HG03342 (cell line): ENCODE measurements at regions not wholly inside any gene's neighbourhood (a gene's known extent, or its start where the extent isn't known, plus 50 kb on each side); places are given as distances from the start of the nearest gene placed in this dataset.
"Not testable (repeated sequence)": the region's sequence is repeated elsewhere in the genome, so short reads cannot be mapped to it uniquely, and the experiment has no call there.

ENCODE experiments used
- ATAC-seq: cut with Tn5 transposase; IDR thresholded peaks from one replicate; pipeline ENCODE4 v1.9.1; 2021; ENCODE audit warnings: mild to moderate bottlenecking, moderate library complexity; ENCODE audit not compliant: unreplicated experiment

DNA sequence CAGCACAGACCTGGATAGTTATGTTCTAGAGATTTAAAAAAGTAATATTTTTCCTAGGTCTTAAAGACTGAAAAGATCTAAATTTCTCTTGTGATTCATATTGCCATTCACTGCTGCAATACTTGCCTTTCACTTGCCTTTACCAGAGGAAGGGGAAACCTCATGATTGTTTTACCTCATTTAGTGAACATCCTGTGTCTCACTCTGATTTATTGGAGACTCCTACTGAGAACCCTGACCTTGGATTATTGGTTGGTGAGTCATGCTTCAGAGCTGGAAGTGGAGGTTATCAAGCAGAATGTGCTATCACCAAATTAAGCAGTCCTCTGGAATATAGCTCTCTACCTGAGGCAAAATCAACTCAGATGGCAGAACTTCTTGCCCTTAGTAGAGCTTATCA is 500.5 kb downstream of the TSN start:
- ATAC-seq: no peak

DNA sequence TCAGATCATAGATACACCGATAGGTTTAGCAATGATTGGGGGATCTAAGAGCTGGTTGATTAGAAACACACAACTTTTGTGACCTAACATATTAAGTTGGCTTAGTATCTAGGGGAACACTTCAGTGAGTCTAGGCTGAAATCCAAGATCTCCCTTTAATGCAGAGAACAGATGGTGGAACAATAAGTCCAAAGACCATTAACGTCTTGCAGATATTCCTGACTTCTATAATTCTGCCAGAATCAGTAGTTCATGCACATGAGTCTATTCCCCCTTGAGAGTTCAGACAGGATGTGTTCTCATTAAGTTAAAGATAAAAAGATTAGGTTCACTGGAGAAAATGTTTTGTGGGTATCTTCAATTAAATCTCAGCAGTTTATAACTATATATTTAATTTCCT is 506.5 kb downstream of the TSN start:
- ATAC-seq: no peak

DNA sequence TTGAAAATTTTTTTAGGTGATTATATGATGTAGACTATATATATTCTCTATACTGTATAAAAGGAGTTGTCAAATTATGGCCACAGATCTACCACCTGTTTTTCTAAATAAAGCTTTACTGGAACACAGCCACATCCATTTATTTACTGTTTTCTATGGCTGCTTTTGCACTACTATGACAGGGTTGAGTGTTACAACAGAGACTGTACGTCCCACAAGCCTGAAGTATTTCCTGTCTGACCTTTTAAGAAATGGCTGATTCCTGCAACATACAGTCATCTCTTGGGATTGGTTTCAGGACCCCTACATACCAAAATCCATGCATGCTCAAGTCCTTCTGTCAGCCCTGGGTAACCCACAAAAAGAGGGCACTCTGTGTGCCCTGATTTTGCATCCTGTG is 508.3 kb downstream of the TSN start:
- no peak for ATAC-seq

DNA sequence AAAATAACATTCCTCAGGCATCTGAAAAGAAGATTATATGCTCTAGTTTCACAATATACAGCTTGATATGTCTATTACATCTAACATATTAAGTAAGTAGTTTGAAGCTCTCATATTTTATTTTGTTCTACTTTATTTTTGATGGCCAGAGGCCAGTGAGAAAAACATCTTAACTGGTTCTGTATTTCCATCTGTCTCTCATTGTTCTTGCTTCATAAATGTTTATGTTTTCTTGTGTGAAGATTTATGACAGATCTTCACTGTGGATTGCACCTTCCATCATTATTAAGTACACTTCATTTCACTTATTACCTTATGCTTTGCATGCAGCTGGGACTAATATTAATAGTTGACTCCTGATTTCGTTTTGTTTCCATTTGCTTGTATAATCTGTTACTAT is 511.2 kb downstream of the TSN start:
- no peak for ATAC-seq

DNA sequence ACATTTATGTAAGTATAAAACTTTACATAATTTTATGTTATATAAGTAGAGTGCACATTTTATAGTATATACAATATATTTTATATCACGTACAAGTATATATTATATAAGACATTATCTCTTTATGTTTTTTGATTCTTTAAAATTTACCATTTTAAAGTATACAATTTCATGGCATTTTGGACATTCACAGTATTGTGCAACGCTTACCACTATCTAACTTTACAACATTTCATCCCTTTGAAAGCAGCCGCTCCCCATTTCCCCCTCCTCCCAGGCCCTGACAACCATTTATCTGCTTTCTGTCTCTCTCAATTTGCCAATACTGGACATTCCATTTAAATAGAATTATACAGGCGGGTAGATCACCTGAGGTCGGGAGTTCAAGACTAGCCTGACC is 512.5 kb downstream of the TSN start:
- ATAC-seq: no peak

DNA sequence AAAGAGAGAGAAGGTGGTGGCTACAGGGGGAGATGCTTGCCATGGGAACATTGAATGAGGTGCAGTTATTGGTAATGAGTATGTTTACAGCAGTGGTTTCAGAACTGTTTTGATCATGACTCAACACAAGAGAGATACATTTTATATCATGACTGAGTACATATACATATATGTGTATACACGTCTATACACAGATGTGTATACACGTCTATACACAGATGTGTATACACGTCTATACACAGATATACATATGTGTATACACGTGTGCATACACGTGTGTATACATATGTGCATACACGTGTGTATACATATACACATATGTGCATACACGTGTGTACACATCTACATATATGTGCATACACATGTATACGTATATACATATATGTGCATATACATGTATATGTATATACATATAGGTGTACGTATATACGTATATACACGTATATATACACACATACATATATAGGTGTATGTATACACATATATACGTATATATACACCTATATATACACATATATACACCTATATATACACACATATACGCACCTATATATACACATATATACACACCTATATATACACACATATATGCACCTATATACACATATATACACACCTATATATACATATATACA is 518.5 kb downstream of the TSN start:
- no peak for ATAC-seq

DNA sequence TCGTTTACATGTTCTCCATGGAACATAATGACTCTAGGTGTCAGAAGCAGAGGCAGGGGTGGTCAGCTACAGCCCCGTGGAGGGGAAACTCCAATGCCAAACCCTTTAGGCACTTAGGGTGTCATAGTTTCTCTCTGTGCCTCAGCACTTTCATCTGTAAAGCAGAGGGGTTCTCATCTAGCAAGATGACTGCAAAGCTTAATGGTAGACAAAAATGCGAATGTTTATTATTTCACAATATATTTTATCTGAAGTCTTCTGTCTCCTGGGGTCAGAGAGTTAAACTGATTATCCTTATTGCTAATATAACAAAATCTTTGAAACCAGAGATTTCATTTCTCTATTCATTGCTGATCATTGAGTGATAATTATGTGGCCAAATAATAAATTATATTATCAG is 522.5 kb downstream of the TSN start:
- no peak for ATAC-seq

DNA sequence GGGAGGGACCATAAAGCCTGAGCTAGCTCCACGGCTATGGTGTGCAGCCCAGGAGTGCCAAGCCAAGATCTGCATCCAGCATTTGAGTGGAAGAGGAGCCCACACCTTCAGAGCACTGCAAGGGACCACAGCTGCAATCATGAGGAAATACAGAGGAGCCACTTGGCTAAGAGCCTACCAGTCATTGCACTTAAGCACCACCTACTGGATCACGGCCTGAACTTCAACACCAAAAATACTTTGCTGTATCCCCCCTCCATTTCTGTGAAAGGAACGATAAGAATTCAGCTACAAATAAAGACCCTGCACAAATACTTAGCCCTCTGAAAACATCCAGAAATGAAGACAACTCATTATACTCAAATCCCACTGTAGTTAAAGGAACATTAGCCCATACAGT is 545.3 kb downstream of the TSN start:
- ATAC-seq: no peak

DNA sequence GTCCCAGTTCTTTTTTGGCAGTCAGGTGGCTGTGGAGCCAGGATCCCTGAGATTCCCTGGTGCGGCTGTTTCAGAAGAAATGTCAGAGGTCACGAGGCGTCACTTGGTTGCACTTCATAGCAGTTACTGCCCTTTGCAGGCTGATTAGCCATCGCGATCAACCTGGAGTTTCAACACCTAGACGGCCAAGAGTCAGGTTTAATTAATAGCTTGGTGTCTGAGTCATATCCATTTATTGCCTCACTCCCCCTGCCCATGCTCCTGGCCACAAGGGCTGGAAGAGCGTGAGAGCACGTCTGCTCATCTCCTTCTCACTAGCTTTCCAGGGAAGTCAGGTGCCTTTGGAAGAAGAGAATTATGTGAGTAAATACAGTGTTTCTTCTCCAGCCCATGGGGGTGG is 552.3 kb downstream of the TSN start:
- ATAC-seq: no peak

DNA sequence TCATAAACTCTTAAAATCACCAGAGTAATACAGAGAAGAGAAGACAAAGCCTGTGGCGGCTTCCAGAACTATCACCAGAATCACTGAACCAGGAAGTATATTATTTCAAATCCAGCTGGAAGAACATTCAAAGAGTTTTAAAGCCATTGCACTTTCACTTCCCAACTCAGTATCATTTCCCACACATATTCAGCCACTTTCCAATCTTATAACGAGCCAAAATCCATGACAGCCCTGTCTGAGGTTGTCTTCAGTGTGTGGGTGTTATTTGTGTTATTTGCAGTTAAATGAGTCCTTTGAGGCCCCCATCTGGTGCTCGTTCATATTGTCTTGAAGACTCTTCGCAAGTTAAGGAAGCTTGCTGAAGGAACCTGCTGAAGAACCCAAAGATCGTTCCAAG is 559.9 kb downstream of the TSN start:
- ATAC-seq: no peak

DNA sequence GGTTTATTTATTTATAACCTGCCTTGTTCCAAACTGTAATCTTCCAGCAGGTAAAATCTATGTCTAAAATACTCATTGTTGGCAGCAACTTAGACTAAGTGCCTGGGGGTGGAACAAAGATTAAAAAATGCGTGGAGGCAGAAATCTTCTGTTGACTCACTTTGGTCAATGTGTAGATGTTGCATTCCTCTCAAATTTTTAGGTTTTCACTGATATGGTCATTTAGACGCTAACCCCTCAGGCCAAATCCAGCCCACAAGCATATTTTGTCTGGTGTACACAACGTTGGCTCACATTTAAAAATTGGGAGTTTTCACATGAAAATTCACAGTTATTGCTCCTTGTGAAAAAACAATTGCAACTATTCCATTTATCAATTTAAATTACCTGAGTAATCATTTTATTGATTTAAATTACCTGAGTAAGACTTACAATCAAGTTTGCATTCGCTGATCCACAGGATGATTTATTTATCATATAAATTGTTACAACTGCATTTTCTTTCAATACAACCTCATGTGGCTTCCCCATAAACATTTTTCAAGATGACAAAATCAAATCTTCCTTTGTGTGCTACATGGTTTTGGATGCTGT is 564.2 kb downstream of the TSN start:
- ATAC-seq: no peak

DNA sequence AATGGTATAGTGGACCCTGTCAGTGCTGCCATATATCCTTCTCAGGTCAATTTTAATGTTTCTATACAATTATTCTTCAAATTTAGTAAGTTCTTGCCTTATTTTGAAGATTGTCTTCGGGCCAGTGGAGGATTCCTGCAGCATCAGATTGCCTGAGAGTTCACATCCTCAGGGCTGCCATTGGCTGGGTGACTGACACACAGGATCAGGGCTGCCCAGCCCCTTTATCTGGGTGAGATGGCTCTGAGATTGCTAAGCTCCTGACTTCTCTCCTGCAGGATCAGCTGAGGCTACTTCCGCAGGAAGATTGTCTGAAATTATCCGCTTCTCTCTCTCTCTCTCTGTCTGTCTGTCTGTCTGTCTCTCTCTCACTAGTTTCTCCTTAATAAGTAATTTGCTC is 567.4 kb downstream of the TSN start:
- no peak for ATAC-seq

DNA sequence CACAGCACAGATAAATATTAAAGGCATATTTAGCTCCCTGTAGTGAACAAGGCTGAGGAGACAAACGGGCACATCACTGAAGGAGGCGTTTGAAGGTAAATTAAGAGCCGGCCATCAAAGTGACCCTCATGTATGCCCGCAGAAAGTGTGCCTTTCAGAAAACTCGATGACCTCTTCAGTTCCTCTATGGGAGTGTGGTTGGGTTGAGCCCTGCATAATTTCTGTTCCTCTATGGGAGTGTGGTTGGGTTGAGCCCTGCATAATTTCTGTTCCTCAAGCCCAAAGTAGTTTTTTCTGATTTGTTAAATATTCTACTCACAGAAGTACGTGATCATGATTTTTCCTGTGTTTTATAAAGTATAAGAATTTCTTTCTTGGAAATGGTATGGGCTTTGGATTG is 568.5 kb downstream of the TSN start:
- ATAC-seq: no peak

DNA sequence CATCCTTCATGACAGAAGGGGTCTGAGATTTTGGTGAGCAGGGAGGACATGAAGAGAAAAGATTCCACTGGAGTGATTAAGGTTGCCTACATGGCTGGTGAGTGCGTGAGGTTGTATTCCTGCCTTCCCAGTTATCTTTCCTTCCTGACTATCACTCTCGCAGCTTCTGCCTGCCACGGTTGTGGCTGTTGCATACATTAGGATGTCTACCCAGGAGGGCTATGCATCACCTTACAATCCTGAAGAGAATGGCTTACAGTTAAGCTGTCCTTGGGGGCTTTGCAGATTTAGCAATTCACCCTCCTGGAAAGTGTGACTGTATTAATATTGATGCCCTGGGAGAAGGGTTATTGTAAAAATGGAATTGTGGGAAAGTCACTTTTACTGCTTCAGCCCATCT is 571.0 kb downstream of the TSN start:
- no peak for ATAC-seq

DNA sequence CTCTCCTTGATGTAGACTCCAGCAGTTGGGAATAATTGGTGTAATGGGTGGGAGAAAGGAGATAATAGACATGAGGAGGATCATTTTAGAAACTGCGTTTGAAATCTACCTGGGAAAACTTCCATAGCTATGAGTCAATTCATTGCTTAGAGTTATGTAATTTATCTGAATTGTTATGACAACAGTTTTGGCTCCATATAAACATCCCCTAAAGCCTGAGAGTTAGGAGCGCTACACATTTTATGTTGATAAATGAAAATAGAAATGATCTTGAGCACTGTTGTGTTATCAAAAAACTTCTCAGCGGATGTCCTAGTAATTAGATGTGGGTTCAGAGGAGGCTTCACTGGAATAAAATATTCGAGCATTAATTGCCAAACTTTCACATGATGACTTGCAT is 573.4 kb downstream of the TSN start:
- no peak for ATAC-seq

DNA sequence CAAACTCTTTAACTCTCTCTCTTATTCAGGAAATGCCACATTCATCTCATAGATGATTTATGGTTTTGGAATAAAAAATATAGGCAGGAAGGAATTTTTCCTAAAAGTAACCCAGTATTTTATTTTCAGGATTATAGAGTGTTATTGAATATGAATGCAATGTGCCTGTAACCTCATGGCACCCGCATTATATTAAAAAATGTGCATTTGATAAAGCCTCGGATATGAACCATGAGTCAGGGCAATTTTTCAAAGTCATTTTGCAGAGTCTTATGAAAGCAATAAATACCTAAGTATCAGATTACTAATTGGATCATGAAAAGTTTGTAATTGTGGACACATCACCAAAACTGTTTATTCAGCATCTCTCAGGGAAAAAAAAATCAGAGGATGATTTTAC is 573.8 kb downstream of the TSN start:
- no peak for ATAC-seq

DNA sequence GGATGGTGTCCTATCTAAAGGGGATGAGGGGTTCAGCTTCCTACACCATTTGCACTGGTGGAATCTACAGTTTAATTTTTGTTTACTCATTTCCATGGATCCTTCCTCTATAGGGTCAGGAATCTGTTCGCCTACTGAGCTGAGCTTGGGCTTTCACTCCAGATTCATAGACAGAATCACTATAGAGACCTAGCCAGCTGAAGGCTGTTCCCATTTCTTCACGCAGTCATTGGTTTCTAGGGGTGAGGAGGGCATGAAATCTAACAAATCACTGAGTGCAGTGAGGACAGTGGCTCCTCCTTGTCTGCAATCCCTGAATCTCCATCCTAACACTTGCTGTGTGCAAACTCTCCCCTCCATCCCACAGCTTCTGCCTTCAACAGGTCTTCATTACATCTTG is 578.5 kb downstream of the TSN start:
- ATAC-seq: no peak

DNA sequence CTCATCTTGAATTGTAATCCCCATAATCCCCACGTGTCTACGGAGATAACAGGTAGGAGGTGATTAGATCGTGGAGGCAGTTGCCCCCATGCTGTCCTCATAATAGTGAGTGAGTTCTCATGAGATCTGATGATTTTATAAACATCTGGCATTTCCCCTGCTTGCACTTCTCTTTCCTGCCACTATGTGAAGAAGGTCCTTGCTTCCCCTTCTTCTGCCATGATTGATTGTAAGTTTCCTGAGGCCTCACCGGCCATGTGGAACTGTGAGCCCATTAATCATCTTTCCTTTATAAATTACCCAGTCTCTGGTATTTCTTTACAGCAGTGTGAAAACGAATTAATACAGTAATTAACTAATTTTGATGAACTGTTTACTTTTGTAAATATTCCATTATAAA is 582.5 kb downstream of the TSN start:
- no peak for ATAC-seq

DNA sequence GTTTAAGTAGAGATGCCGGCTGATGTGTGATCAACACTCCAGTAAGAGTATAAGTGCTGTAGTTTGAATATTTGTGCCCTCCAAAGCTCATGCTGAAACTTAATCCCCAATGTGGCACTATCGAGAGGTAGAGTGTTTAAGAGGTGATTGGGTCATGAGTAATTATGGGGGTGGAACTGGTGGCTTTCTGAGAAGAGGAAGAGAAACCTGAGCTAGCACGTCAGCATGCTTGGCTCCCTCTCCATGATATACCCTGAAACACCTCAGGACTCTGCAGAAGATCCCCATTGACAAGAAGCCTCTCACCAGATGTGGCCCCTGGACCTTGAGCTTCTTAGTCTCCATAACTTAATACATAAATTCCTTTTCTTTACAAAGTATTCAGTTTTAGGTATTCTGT is 584.8 kb downstream of the TSN start:
- peak; percentile 97 for ATAC-seq

DNA sequence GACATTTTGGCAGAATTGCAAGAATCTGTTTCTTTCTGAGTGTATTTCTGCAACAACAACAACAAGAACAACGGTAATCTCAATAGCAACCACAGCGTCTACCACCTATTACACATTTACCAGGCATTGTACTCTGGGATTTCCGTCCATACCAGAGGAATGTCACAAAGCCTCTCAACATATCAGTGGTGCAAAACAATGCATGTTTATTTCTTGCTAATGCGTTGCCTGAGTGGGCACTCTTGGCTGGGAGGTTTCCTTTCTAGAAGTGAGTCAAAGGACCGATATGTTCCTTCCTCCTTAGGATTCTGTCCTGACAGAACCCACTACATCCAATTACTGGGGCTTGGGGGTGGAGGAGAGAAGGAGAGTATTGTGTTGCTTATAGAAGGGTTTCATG is 585.6 kb downstream of the TSN start:
- peak; percentile 48 for ATAC-seq

DNA sequence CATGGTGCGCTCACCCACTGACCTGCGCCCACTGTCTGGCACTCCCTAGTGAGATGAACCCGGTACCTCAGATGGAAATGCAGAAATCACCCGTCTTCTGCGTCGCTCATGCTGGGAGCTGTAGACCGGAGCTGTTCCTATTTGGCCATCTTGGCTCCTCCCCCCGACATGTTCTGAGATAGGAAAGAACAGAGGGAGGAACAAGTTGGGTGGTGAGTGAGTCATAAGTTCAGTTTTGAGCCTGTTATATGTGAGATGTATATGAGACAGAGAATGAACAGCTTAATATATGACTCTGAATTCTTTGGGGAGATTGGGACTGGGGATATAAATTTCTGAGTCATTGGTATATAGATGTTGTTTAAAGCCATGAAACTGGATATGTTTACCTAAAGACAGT is 596.7 kb downstream of the TSN start:
- ATAC-seq: not testable (repeated sequence)

DNA sequence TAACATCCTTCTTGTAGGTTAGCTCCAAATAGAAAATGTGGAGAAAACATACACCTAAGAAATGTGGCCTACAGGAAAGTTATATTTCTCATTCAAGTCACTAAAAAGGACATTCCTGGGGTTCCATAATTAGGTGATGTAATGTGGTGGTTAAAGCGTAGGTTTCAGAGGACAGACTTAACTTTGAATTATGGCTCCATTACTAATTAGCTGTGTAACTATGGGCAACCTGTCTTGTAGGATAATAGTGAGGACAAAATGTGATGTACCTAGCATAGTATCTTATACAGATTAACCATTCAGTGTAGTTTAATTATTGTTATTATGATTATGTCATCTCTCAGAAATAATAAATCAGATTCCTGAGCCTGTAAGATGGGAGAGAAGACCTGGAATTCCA is 602.5 kb downstream of the TSN start:
- no peak for ATAC-seq

DNA sequence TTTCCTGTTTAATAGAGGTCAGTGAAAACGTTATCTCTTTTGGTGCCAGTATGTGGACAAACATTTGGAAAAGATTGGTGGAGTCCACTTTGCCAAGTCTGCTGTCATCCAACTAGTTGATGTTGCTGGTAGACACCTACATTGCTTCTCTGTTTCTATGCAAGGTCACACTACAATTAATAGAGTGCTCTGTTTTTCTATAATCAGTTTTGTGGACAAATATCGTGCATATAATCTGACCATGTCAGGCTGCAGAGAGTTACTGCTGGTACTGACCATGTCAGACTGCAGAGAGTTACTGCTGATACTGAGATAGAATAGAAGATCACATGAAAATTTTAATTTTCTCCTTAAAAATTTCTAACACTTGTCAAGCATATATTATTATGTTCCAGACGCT is 603.3 kb downstream of the TSN start:
- ATAC-seq: no peak
